GM04504 (cell line): ENCODE measurements at regions not wholly inside any gene's neighbourhood (a gene's known extent, or its start where the extent isn't known, plus 50 kb on each side); places are given as distances from the start of the nearest gene placed in this dataset.

Experiments used
- DNase-seq: peaks from one replicate; pipeline ENCODE4 v3.0.0-alpha.2; 2012; ENCODE audit warnings: low read depth

- no peak for DNase-seq
Measured at GRCh38 chr4:176383273-176384077, 63.7 kb downstream of the SPCS3 start.

DNA sequence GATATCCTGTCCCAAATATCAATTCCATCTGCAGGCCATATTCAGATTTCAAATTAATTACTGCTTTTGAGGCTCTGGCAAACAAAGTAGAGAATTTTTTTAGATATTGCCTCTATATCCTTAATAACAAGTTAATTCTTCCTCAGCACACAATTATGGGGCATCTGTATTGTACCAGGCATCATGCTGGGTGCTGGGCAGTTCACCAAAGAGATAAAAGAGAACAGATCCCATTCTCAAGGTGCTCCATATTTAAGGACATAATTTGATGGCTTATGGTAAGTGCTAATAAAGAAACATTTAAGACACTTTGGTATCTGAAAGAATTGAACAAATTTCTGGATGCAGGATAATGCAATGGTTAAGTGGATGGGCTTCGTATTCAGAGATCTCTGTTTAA, 65.8 kb downstream of the SPCS3 start:
- no peak for DNase-seq

DNA sequence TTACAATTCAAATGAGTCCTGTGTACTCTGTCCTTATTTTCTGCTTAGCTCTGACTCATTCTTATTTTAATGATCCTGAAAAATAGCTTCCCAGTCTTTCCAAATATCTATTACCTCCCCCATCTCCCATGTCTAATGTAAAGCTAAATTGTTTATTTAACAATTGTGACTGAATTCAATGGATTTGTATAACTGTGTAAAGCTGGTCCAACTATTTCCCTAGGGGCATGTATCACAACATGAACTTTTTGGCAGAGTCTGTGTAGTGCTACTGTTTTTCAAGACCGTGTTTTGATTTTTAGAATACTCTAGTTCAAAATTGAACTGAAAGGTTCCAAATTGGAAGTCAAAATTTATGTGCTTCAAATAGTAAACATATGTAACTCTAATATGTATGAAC, 67.8 kb downstream of the SPCS3 start:
- DNase-seq: no peak

- no peak for DNase-seq
Measured at GRCh38 chr4:176393306-176394013, 73.7 kb downstream of the SPCS3 start.

DNA sequence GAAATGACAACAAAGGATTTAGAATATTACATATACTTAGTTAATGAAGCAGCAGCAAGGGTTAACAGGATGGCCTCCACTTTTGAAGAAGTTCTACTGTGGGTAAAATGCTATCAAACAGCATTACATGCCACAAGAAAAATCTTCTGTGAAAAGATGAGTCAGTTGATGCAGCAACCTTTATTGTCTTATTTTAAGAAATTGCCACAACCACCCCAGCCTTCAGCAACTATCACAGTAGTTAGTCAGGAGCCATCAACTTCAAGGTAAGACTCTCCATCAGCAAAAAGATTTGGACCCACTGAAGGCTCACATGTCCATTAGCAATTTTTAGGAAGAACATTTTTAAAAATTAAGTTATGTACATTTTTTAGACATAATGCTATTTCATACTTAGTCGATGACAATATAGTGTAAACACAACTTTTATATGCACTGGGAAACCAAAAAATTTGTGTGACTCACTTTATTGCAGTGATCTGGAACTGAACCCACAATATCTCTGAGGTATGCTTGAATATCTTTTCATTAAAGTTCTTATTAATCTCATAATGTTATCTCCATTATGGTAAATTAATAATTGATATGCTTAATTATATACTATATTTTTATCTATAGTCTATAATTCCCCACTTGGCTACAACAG, 81.2 kb downstream of the SPCS3 start:
- DNase-seq: peak; percentile 61

DNA sequence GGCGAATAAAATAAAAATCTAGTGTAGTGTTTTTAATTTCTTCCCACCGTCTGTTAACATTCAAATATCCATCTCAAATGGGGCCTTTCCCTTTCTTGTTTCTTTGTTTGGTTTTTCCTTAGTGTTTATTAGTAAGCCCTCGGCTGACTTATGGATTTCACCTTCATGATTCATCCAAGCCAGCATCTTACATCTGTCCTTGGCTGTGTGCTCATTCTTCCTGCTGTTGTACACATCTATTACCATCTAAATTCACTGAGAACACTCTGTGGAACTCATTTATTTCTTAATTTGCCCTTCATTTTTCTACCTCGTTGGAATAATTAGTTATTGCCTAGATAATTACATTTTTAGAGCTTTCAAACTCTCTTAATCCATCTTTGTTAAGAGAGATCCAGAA, 84.9 kb downstream of the SPCS3 start:
- DNase-seq: no peak

DNA sequence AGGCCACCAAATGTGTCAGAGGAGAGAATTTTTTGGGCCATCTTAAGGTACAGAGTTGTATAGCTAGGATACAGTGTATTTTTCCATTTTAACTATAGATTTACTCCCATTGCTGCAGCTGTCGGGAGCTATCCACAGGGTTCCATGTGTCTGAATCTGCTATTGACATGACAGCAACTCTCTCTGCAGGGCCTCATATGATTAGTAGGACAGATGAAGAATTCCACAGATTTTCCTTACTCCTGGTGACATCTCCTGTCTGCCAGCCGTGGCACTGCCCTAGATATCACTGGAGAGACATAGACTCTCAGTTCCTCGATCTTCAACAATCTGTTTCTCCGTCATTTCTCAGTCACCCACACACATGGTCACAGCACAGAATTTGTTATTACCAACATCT, 86.5 kb downstream of the SPCS3 start:
- no peak for DNase-seq

DNA sequence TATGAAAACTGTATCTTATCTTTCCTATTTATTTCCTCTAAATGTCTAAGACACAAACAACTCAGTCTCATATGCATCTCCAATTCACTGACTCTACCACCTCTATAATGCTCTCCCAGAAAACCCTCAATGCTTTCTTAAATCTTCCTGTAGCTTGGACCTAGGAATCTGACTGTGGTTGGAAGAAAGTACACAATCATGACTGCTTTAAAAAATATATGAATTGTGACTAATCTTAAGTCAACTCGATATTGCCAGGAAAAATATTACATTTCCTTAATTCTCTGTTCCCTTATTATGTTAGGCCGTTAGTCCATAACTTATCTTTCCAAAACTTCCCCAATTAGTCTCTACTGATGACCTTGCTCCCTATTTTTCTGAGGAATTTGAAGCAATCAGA, 87.0 kb downstream of the SPCS3 start:
- DNase-seq: no peak

DNA sequence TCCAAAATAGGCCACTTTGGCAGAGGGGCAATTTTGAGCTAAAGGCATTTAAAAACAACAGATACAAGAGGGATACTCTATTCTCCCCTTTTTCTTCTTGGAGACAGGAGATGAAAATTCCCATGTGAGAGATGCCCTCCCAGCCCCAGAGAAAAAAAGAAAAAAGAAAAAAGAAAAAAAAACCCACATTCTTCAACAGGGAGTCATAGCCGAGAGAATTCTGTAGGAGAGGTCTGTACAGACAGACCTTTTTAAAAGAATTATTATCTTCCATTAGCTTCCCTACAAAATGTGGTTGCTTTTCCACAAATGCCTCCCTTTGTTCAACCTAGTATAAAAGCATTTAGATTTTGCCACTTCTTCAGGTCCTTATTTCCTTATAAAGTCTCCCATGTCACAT, 89.9 kb downstream of the SPCS3 start:
- DNase-seq: no peak

DNA sequence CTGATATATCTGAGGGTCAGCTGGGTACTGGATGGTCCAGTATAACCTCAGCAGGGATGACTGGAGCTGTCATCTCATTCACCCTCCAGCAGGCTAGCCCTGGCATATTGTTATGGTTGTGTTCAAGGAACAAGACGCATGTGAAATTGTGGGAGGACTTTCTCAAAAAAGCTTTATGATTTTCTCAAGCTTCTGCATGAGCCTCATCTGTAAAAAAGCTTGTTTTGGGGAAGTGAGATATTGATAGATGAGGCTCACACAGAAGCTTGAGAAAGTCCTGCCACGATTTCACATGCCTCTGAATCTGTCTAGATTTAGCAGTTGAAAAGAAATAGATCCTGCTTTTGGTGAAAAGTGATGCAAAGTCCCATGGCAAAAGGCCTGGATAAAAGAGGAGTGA, 93.4 kb downstream of the SPCS3 start:
- no peak for DNase-seq

GRCh38 chr4:176422001-176422400, 102.2 kb downstream of the SPCS3 start:
- no peak for DNase-seq

DNA sequence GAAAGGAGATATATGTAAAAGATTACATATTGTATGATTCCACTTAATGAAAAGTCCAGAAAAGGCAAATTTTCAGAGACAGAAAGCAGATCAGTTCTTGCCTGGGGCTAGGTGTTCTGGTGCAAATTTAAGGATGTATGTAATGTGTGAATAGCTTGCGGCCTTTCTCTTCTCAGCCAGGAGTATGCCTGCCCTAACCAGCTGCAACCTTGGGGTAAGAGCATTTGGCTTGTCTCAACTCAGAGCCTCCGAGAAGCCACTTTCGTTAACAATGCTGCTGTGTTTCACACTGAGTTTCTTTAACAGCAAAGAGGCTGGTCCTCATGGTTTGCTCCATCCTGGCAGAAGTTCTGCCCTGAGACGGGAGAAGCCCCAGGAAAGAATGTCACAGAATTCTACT, 102.7 kb downstream of the SPCS3 start:
- DNase-seq: no peak

GRCh38 chr4:176425035-176425434, 105.3 kb downstream of the SPCS3 start:
- DNase-seq: peak; percentile 40

- no peak for DNase-seq
Measured at GRCh38 chr4:176432811-176433540, 113.2 kb downstream of the SPCS3 start.

DNA sequence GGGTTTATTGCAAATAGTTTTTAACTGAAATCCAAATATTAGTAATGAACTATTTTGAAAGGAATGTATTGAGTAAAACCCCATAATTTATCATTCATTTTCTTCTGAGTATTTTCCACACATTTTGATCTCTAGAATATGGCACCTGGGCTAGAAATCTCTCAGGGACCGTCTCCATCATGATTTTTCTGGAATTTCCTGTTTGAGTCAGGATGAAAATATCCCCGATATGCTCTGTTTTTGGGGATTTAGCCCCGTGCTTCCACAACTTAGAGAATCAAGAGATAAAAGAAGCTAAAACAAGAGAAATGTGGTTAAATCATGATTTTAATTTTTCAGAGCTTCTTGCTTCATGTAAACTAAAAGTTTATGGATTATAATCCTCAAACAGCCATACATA, 114.2 kb downstream of the SPCS3 start:
- no peak for DNase-seq

GRCh38 chr4:176435901-176436292, 116.1 kb downstream of the SPCS3 start:
- DNase-seq: peak; percentile 38

- peak; percentile 52 for DNase-seq
Measured at GRCh38 chr4:176436293-176436973, 116.7 kb downstream of the SPCS3 start.

GRCh38 chr4:176437756-176438155, 118.0 kb downstream of the SPCS3 start:
- no peak for DNase-seq

DNA sequence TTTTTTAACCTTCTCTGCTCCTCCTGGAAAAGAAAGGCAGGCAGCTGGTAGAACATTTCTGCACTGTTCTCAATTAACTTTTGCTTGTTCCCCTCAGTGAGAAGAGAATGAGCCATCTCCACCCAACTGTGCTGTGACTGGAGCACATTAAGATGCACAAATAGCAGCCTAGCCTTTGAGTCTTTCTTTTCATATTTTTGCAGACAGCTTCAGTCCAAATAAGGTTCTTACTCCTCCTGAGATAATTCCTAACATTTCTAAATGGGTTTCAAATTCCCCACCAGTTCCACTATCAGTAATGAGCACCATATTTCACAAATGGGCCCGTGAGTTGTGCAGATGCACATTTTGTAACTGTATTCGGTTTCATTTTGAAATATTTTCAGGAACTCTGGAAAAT, 118.6 kb downstream of the SPCS3 start:
- DNase-seq: peak; percentile 19

DNA sequence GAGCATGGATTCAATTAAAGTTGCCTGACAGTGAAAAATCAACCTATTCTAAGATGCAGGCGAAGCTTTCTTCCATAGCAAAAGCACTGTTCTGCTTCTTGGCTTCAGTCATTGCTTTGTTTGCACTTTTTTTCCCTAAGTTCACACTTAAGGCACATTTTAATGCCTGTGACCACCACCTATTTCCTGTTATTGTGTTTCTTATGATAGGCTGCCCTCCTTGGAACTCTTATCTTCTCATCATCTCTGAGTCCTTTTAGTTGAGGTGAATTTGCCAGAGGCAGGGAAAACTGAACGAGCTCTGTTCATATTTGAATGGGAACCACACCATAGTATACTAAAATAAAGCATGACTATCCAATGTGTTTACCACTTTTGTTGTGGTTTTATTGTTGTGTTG, 119.8 kb downstream of the SPCS3 start:
- DNase-seq: no peak

DNA sequence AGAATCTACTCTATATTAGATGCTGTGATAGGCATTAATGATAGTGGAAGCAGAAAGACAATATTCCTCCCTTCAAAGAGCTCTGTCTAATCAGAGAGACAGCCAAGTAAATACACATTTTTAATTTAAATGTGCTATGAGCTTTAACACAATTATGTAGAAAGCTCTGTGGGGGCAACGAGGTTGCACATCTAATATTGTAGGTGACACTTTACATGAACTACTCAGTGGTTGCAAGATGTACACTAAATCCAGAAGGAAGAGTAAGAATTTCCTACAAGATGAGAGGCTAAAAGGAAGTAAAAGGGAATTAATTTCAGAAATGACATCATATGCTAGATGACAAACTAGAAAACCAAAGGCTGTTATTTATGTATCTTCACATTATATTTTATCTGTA, 120.9 kb downstream of the SPCS3 start:
- no peak for DNase-seq

- DNase-seq: no peak
Measured at GRCh38 chr4:176441594-176441993, 121.8 kb downstream of the SPCS3 start.
